RWPE1 (cell line): ENCODE measurements at regions not wholly inside any gene's neighbourhood (a gene's known extent, or its start where the extent isn't known, plus 50 kb on each side); places are given as distances from the start of the nearest gene placed in this dataset.
"Not testable (repeated sequence)": the region's sequence is repeated elsewhere in the genome, so short reads cannot be mapped to it uniquely, and the experiment has no call there.

Source experiments
- CTCF ChIA-PET: fragments of 350-600 bp; sonication (Branson Sonifier 250); formaldehyde crosslinking; extraction: SDS; loops from one replicate; lab custom pipeline; 2021; lab: Yijun Ruan, JAX
- POLR2A ChIA-PET: fragments of 400-600 bp; formaldehyde crosslinking; extraction: SDS; loops from one replicate; lab custom pipeline; 2020; ENCODE audit warnings: antibody characterized with exemption; ENCODE audit not compliant: low non-redundant PET; lab: Yijun Ruan, JAX
- DNase-seq: peaks from one replicate; pipeline ENCODE4 v3.0.0; 2012; ENCODE audit warnings: low spot score
- H3K27ac ChIP-seq: fragments of 450-650 bp; 2 replicates; pipeline ENCODE4 v1.5.1; 2017
- TF ChIP-seq, protein P1 (sequence below): fragments of 450-650 bp; conservative IDR thresholded peaks from 2 replicates; pipeline ENCODE4 v1.5.1; 2017; ENCODE audit warnings: low read depth, mild to moderate bottlenecking

GRCh38 chr5:156201788-156202403, 125.1 kb upstream of the SGCD start:
- ChIA-PET CTCF (interaction anchor here (0.6 kb wide), 1 partner anchor 30 kb away, joined by 3 read pairs; no protein-coding TSS in a partner anchor), POLR2A (no interaction called here)
- no peak overlapping the region for H3K27ac ChIP-seq
- TF ChIP-seq, protein P1, sequence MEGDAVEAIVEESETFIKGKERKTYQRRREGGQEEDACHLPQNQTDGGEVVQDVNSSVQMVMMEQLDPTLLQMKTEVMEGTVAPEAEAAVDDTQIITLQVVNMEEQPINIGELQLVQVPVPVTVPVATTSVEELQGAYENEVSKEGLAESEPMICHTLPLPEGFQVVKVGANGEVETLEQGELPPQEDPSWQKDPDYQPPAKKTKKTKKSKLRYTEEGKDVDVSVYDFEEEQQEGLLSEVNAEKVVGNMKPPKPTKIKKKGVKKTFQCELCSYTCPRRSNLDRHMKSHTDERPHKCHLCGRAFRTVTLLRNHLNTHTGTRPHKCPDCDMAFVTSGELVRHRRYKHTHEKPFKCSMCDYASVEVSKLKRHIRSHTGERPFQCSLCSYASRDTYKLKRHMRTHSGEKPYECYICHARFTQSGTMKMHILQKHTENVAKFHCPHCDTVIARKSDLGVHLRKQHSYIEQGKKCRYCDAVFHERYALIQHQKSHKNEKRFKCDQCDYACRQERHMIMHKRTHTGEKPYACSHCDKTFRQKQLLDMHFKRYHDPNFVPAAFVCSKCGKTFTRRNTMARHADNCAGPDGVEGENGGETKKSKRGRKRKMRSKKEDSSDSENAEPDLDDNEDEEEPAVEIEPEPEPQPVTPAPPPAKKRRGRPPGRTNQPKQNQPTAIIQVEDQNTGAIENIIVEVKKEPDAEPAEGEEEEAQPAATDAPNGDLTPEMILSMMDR: no peak
- no peak for DNase-seq

DNA sequence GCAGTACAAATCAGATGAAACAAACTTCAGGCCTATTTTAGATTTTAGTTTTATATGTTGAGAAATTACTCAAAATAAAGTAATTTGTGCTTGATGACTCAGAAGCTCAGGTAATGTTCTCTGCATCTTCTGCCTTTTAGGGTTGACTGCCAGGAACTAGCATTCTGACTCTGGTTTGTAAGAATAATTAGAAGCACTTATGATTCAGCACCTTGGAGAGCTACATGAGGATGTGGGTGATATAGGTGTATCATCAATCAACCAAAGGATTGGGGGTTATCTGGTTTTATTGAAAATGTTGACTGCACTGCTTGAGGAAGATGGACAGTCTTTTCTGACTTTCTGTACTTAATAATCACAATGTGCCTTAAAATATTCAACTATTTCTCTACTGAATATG, 118.7 kb upstream of the SGCD start:
- CTCF ChIA-PET: no interaction called here
- no peak overlapping the region for H3K27ac ChIP-seq
- DNase-seq: no peak
- POLR2A ChIA-PET: no interaction called here
- TF ChIP-seq, protein P1: no peak

GRCh38 chr5:156218367-156219158, 108.4 kb upstream of the SGCD start:
- ChIA-PET POLR2A (no interaction called here), CTCF (interaction anchor here (0.7 kb wide), 1 partner anchor 675 kb away, joined by 3 read pairs; no protein-coding TSS in a partner anchor)
- no peak overlapping the region for H3K27ac ChIP-seq
- TF ChIP-seq, protein P1: no peak
- DNase-seq: no peak

DNA sequence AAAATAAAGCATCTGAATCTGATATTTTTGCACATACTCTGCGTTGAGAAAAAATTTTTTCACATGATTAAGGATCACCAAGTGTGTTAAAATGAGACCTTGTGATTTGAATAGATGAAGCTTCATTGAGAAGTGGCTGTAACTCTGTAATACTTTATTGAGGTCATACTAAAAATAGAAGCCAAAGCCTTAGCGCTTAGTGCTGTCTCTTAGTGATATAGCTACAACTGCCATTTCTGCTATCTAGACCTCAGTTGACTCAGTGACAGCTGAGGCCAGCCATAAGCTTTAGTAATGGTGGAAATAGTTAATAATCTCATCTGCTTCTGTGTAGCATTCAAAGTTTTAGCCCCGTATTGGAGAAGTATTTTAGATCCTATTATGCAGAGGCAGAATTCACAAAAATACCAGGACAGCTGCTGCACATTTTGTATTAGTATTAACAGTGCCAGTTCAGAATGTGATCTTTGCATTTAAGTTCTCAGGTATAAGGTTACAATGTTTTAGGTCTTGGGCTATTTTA, 107.4 kb upstream of the SGCD start:
- ChIA-PET POLR2A (no interaction called here), CTCF (interaction anchor here (0.6 to 0.7 kb wide), 3 partner anchors 10 to 676 kb away, joined by 3 read pairs; no protein-coding TSS in a partner anchor)
- no peak for DNase-seq
- TF ChIP-seq, protein P1: no peak
- no peak overlapping the region for H3K27ac ChIP-seq

GRCh38 chr5:156221816-156222215, 105.1 kb upstream of the SGCD start:
- ChIA-PET CTCF (no interaction called here), POLR2A (no interaction called here)
- DNase-seq: no peak
- H3K27ac ChIP-seq: no peak overlapping the region
- TF ChIP-seq, protein P1: no peak

DNA sequence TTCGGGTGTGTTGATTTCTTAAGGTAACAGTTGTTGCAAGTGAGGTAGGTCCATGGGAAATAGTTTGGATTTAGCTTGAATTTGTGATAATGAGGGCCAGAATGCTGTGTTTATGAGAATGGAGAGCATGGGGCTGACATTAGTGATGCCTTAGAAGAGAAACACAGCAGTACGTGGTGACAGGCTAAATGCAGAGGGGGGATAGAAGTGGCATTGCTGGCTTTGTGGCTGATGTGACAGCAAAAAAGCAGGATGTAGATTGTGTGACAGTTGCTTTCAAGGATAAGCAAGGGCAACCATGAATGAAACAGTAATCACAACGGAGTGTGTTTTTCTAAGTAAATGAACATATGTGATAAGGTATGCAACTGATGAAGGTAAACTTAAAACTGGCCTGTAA, 103.4 kb upstream of the SGCD start:
- DNase-seq: no peak
- CTCF ChIA-PET: no interaction called here
- TF ChIP-seq, protein P1: no peak
- H3K27ac ChIP-seq: no peak overlapping the region
- POLR2A ChIA-PET: no interaction called here

DNA sequence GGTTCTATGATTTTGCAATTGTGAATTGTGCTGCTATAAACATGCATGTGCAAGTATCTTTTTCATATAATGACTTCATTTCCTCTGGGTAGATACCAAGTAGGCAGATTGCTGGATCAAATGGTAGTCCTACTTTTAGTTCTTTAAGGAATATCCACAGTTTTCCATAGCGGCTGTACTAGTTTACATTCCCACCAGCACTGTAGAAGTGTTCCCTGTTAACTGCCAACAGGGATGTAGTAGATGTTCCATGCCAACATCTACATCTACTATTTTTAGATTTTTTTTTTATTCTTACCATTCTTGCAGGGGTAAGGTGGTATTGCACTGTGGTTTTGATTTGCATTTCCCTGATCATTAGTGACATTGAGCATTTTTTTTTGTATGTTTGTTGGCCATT, 100.5 kb upstream of the SGCD start:
- CTCF ChIA-PET, DNase-seq, H3K27ac ChIP-seq, POLR2A ChIA-PET: not testable (repeated sequence)
